Activated effector memory CD4-positive, alpha-beta T cell treated with anti-CD3 and anti-CD28 coated beads, Interleukin-2, amount 50 U/mL, for 16 hours (primary cell): ENCODE measurements at regions not wholly inside any gene's neighbourhood (a gene's known extent, or its start where the extent isn't known, plus 50 kb on each side); places are given as distances from the start of the nearest gene placed in this dataset.

Experiments used
- DNase-seq: peaks from one replicate; pipeline ENCODE4 v3.0.0-alpha.2; 2020

- DNase-seq: no peak
Measured at GRCh38 chr18:77866351-77866750, 616.7 kb downstream of the GALR1 start.

- no peak for DNase-seq
Measured at GRCh38 chr18:77870199-77870598, 620.6 kb downstream of the GALR1 start.

GRCh38 chr18:77870894-77871293 lies 621.2 kb downstream of the GALR1 start:
- DNase-seq: no peak

- DNase-seq: no peak
Measured at GRCh38 chr18:77872166-77872565, 622.5 kb downstream of the GALR1 start.

GRCh38 chr18:77876319-77876865 lies 626.7 kb downstream of the GALR1 start:
- DNase-seq: no peak

GRCh38 chr18:77879829-77880228 lies 630.2 kb downstream of the GALR1 start:
- no peak for DNase-seq

- DNase-seq: no peak
Measured at GRCh38 chr18:77884454-77884853, 634.8 kb downstream of the GALR1 start.

- DNase-seq: no peak
Measured at GRCh38 chr18:77894060-77894459, 644.4 kb downstream of the GALR1 start.

- DNase-seq: no peak
Measured at GRCh38 chr18:77895250-77895649, 645.6 kb downstream of the GALR1 start.

GRCh38 chr18:77896586-77897252 lies 647.1 kb downstream of the GALR1 start:
- no peak for DNase-seq

- DNase-seq: no peak
Measured at GRCh38 chr18:77897606-77898005, 648.0 kb downstream of the GALR1 start.

GRCh38 chr18:77899972-77900754 lies 650.5 kb downstream of the GALR1 start:
- DNase-seq: peak; percentile 81

- DNase-seq: no peak
Measured at GRCh38 chr18:77905011-77905410, 655.4 kb downstream of the GALR1 start.

- DNase-seq: no peak
Measured at GRCh38 chr18:77905449-77906055, 655.9 kb downstream of the GALR1 start.

GRCh38 chr18:77906103-77906892 lies 656.6 kb downstream of the GALR1 start:
- DNase-seq: no peak

GRCh38 chr18:77910347-77910746 lies 660.7 kb downstream of the GALR1 start:
- DNase-seq: no peak

- DNase-seq: no peak
Measured at GRCh38 chr18:77911971-77912605, 662.4 kb downstream of the GALR1 start.

- no peak for DNase-seq
Measured at GRCh38 chr18:77918730-77919129, 669.1 kb downstream of the GALR1 start.

- no peak for DNase-seq
Measured at GRCh38 chr18:77919923-77920322, 670.3 kb downstream of the GALR1 start.

- no peak for DNase-seq
Measured at GRCh38 chr18:77935342-77935741, 685.7 kb downstream of the GALR1 start.

GRCh38 chr18:77940566-77940965 lies 690.9 kb downstream of the GALR1 start:
- DNase-seq: no peak

- no peak for DNase-seq
Measured at GRCh38 chr18:77944533-77944932, 694.9 kb downstream of the GALR1 start.
